ENCODE measurements at regions not wholly inside any gene's neighbourhood (a gene's known extent, or its start where the extent isn't known, plus 50 kb on each side); places are given as distances from the start of the nearest gene placed in this dataset.

GRCh38 chr9:18167733-18168132 lies 306.2 kb upstream of the ADAMTSL1 start:
- in situ Hi-C loops (cut with MboI; ENCODE audit: low sequenced_read_pairs in 4 of 4) (no loop called here), intact Hi-C loops (cut with DNase I; ENCODE audit: low total_unique reads) (no loop called here)
- no peaks in the 10 kb centered on the region for H3K4me1 ChIP-seq
- H3K36me3 ChIP-seq = no peaks in the 10 kb centered on the region
- DNase-seq (no peak), ATAC-seq (no peak)
- no peaks in the 10 kb centered on the region for H3K27me3 ChIP-seq
- no peak overlapping the region for H3K4me3 ChIP-seq
- no peaks in the 10 kb centered on the region for H3K9me3 ChIP-seq
- TF ChIP-seq CTCF (IDR thresholded peaks at IDR 0.05 in 4 of 5, conservative IDR thresholded peaks at IDR 0.05 in 1 of 5) (no peak), POLR2A (IDR thresholded peaks at IDR 0.05) (no peak)
- H3K27ac ChIP-seq = no peak overlapping the region

GRCh38 chr9:18173923-18174322 lies 300.0 kb upstream of the ADAMTSL1 start:
- in situ Hi-C loops (cut with MboI; ENCODE audit: low sequenced_read_pairs in 4 of 4) = no loop called here

GRCh38 chr9:18182636-18183035 lies 291.3 kb upstream of the ADAMTSL1 start:
- Histone ChIP-seq H3K36me3 (no peaks in the 10 kb centered on the region), H3K27me3 (no peaks in the 10 kb centered on the region), H3K4me3 (no peak overlapping the region), H3K4me1 (no peaks in the 10 kb centered on the region), H3K27ac (no peak overlapping the region), H3K9me3 (no peaks in the 10 kb centered on the region)
- in situ Hi-C loops (cut with MboI; ENCODE audit: low sequenced_read_pairs in 4 of 4) = no loop called here
- TF ChIP-seq CTCF (IDR thresholded peaks at IDR 0.05 in 4 of 5, conservative IDR thresholded peaks at IDR 0.05 in 1 of 5) (no peak), POLR2A (IDR thresholded peaks at IDR 0.05) (no peak)
- intact Hi-C loops (cut with DNase I; ENCODE audit: low total_unique reads) = no loop called here
- no peak for ATAC-seq
- DNase-seq = no peak

More at GRCh38 chr9:18173923-18174322, 300.0 kb upstream of the ADAMTSL1 start:
- DNase-seq = no peak
- Histone ChIP-seq H3K36me3 (no peaks in the 10 kb centered on the region), H3K27me3 (no peaks in the 10 kb centered on the region), H3K4me3 (no peak overlapping the region), H3K4me1 (no peaks in the 10 kb centered on the region), H3K9me3 (no peaks in the 10 kb centered on the region), H3K27ac (no peak overlapping the region)
- ATAC-seq = no peak
- intact Hi-C loops (cut with DNase I; ENCODE audit: low total_unique reads) = no loop called here
- TF ChIP-seq CTCF (IDR thresholded peaks at IDR 0.05 in 4 of 5, conservative IDR thresholded peaks at IDR 0.05 in 1 of 5) (no peak), POLR2A (IDR thresholded peaks at IDR 0.05) (no peak)

GRCh38 chr9:18183974-18184373 lies 290.0 kb upstream of the ADAMTSL1 start:
- no peak overlapping the region for H3K27ac ChIP-seq
- H3K4me1 ChIP-seq = no peaks in the 10 kb centered on the region
- no peak for TF ChIP-seq POLR2A (IDR thresholded peaks at IDR 0.05)
- TF ChIP-seq CTCF (IDR thresholded peaks at IDR 0.05 in 4 of 5, conservative IDR thresholded peaks at IDR 0.05 in 1 of 5) = no peak
- no peak for DNase-seq
- no peaks in the 10 kb centered on the region for H3K27me3 ChIP-seq
- H3K36me3 ChIP-seq = no peaks in the 10 kb centered on the region
- no peaks in the 10 kb centered on the region for H3K9me3 ChIP-seq
- H3K4me3 ChIP-seq = no peak overlapping the region
- in situ Hi-C loops (cut with MboI; ENCODE audit: low sequenced_read_pairs in 4 of 4) (no loop called here), intact Hi-C loops (cut with DNase I; ENCODE audit: low total_unique reads) (no loop called here)
- no peak for ATAC-seq

GRCh38 chr9:18184401-18184800 lies 289.6 kb upstream of the ADAMTSL1 start:
- H3K4me1 ChIP-seq = no peaks in the 10 kb centered on the region
- no peak overlapping the region for H3K4me3 ChIP-seq
- no peaks in the 10 kb centered on the region for H3K27me3 ChIP-seq
- H3K36me3 ChIP-seq = no peaks in the 10 kb centered on the region
- DNase-seq (no peak), ATAC-seq (no peak)
- TF ChIP-seq POLR2A (IDR thresholded peaks at IDR 0.05) (no peak), CTCF (IDR thresholded peaks at IDR 0.05 in 4 of 5, conservative IDR thresholded peaks at IDR 0.05 in 1 of 5) (no peak)
- H3K9me3 ChIP-seq = no peaks in the 10 kb centered on the region
- intact Hi-C loops (cut with DNase I; ENCODE audit: low total_unique reads) = no loop called here
- in situ Hi-C loops (cut with MboI; ENCODE audit: low sequenced_read_pairs in 4 of 4) = no loop called here
- H3K27ac ChIP-seq = no peak overlapping the region
